ENCODE measurements at regions not wholly inside any gene's neighbourhood (a gene's known extent, or its start where the extent isn't known, plus 50 kb on each side); places are given as distances from the start of the nearest gene placed in this dataset.

GRCh38 chr22:22064580-22064979 is 82.0 kb upstream of the TOP3B start:
- FAIRE-seq, result no peak
- no peaks in the 10 kb centered on the region for H3K9me3 ChIP-seq (ENCODE audit: insufficient read depth in 2 of 2, low read depth in 1 of 2, low read length in 1 of 2)
- no peak overlapping the region for H2BK20ac ChIP-seq (ENCODE audit: low read length)
- POLR2A ChIA-PET (ENCODE audit: partially characterized antibody), result no interaction called here
- no peak overlapping the region for H3K56ac ChIP-seq (replicated peaks; ENCODE audit: insufficient read length, low read depth, low read length)
- no peak overlapping the region for H4K8ac ChIP-seq (ENCODE audit: extremely low read depth, insufficient read depth, low read length)
- no peaks in the 10 kb centered on the region for H3K23me2 ChIP-seq (ENCODE audit: low read depth, low read length)
- H3K79me2 ChIP-seq (ENCODE audit: control insufficient read depth in 1 of 2, insufficient read depth in 2 of 2, low read length in 2 of 2), result no peaks in the 10 kb centered on the region
- TF ChIP-seq E2F6 (IDR thresholded peaks at IDR 0.05) (no peak), MAFK (IDR thresholded peaks at IDR 0.05; ENCODE audit: low read depth, low read length) (no peak), SIRT6 (IDR thresholded peaks at IDR 0.05; ENCODE audit: low read length) (no peak), RFX5 (IDR thresholded peaks at IDR 0.05; ENCODE audit: borderline replicate concordance, low read depth, low read length) (no peak), HDAC2 (IDR thresholded peaks at IDR 0.05; ENCODE audit: borderline replicate concordance in 1 of 2, low read depth in 2 of 2, low read length in 2 of 2) (no peak), SP4 (IDR thresholded peaks at IDR 0.05; ENCODE audit: low read length) (no peak), YY1 (IDR thresholded peaks at IDR 0.05; ENCODE audit: low read depth, low read length) (no peak), BCL11A (IDR thresholded peaks at IDR 0.05; ENCODE audit: low read depth in 2 of 2, low read length in 2 of 2) (no peak), KDM5A (IDR thresholded peaks at IDR 0.05; ENCODE audit: low read length) (no peak), USF2 (IDR thresholded peaks at IDR 0.05; ENCODE audit: low read length) (no peak)
- H2AFZ ChIP-seq (ENCODE audit: low read length), result no peak overlapping the region
- H3K14ac ChIP-seq (ENCODE audit: insufficient read length), result no peak overlapping the region
- no peak overlapping the region for H2BK12ac ChIP-seq (ENCODE audit: low read depth, low read length)
- H3K79me1 ChIP-seq (ENCODE audit: low read depth, low read length), result no peaks in the 10 kb centered on the region
- H3K27me3 ChIP-seq (replicated peaks in 1 of 4; ENCODE audit: control insufficient read depth in 3 of 4, extremely low read depth in 1 of 4, insufficient read depth in 3 of 4, low read length in 3 of 4), result peaks cover 57 to 89% (median 84%) of the 10 kb centered on the region in 4 experiments
- H3K9ac ChIP-seq (replicated peaks in 1 of 4; ENCODE audit: extremely low read depth in 1 of 4, low read depth in 3 of 4, low read length in 3 of 4), result no peak overlapping the region
- no peak overlapping the region for H3K4me3 ChIP-seq (ENCODE audit: extremely low read depth in 1 of 4, insufficient read depth in 2 of 4, low read depth in 3 of 4, low read length in 4 of 4)
- no peak overlapping the region for H3K4ac ChIP-seq (replicated peaks; ENCODE audit: insufficient read length, low read depth, low read length)
- H4K91ac ChIP-seq (replicated peaks; ENCODE audit: insufficient read length, low read length), result no peak overlapping the region
- no peak overlapping the region for H2AK5ac ChIP-seq (ENCODE audit: low read depth, low read length)
- H3K4me2 ChIP-seq (ENCODE audit: insufficient read depth in 1 of 2, low read depth in 2 of 2, low read length in 2 of 2), result no peak overlapping the region
- H2BK5ac ChIP-seq (ENCODE audit: low read depth, low read length), result no peak overlapping the region
- CTCF ChIA-PET (ENCODE audit: partially characterized antibody), result interaction anchor here (0.8 to 1.6 kb wide), 2 partner anchors 10 to 39 kb away, joined by 3 read pairs; no protein-coding TSS in a partner anchor
- no peak overlapping the region for H4K5ac ChIP-seq (ENCODE audit: insufficient read length, low read depth, low read length)
- H3K27ac ChIP-seq (ENCODE audit: low read depth, low read length), result no peak overlapping the region
- no peak for DNase-seq (ENCODE audit: low read depth in 1 of 2, low spot score in 2 of 2)
- H3K18ac ChIP-seq (ENCODE audit: extremely low read depth, low read length), result no peak overlapping the region
- H3K4me1 ChIP-seq (replicated peaks in 1 of 4; ENCODE audit: control insufficient read depth in 3 of 4, insufficient read depth in 4 of 4, low read length in 3 of 4), result no peaks in the 10 kb centered on the region
- H2BK15ac ChIP-seq (ENCODE audit: low read length), result no peak overlapping the region
- no peak overlapping the region for H2BK120ac ChIP-seq (replicated peaks; ENCODE audit: low read depth, low read length)
- H3K36me3 ChIP-seq (ENCODE audit: control insufficient read depth in 2 of 4, insufficient read depth in 4 of 4, low read length in 3 of 4), result no peaks in the 10 kb centered on the region
- H4K20me1 ChIP-seq (replicated peaks in 1 of 2; ENCODE audit: control insufficient read depth in 1 of 2, insufficient read depth in 2 of 2, low read length in 2 of 2), result no peaks in the 10 kb centered on the region
- H3K23ac ChIP-seq (ENCODE audit: insufficient read length), result no peak overlapping the region
